K562 (cell line): ENCODE measurements at regions not wholly inside any gene's neighbourhood (a gene's known extent, or its start where the extent isn't known, plus 50 kb on each side); places are given as distances from the start of the nearest gene placed in this dataset.

Experiments used
- ATAC-seq: fragments of 200-7000 bp; cut with Tn5 transposase; 3 replicates; pipeline ENCODE4 v1.9.1; 2020; ENCODE audit warnings: moderate library complexity
- BruUV-seq: library from RNA; stranded (reverse); fragments of 400-500 nt; replicated peaks from 2 replicates; lab custom pipeline; 2021; lab: Mats Ljungman, UMichigan
- CTCF ChIA-PET: fragments of 300-600 bp; formaldehyde crosslinking; extraction: SDS; loops from one replicate; lab custom pipeline; 2021; ENCODE audit warnings: low intra/inter-chr PET ratio; lab: Yijun Ruan, JAX
- POLR2A ChIA-PET: fragments of 300-600, 350-650 bp; sonication (Branson Sonifier 250); formaldehyde crosslinking; extraction: SDS; loops from one replicate; lab custom pipeline; 2021; ENCODE audit warnings: antibody characterized with exemption, inconsistent platforms; lab: Yijun Ruan, JAX
- DNase-seq, 4 experiments: peaks; one replicate each; pipeline versions ENCODE4 v3.0.0 to v3.0.0-alpha.2; 2011 to 2018; ENCODE audit warnings: low spot score in 3 of 4, mixed read lengths in 3 of 4; ENCODE audit errors: extremely low read depth in 1 of 4
- FAIRE-seq: peaks from 2 replicates; lab custom pipeline; 2011; peaks lifted over from hg19 to GRCh38; lab: Jason Lieb, UNC
- H2AFZ ChIP-seq: 2 replicates; pipeline ENCODE4 v1.6.0; 2011; ENCODE audit warnings: low read depth, low read length, control low read depth, inconsistent platforms
- H3K27ac ChIP-seq: fragments of 200-600 bp; 3 replicates; pipeline ENCODE4 v1.8.0; 2011; ENCODE audit warnings: low read depth, mild to moderate bottlenecking, control low read depth, inconsistent platforms, low read length, moderate library complexity, mixed read lengths; ENCODE audit errors: extremely low read depth
- H3K27me3 ChIP-seq, 2 experiments: fragments of 300-600 bp in 1 of 2; 2 replicates in 1 of 2; 3 replicates in 1 of 2; pipeline versions ENCODE4 v1.6.0 to v1.8.0; 2011; ENCODE audit warnings: inconsistent platforms in 2 of 2, low read length in 2 of 2, mild to moderate bottlenecking in 1 of 2, mixed read lengths in 1 of 2, moderate library complexity in 1 of 2; ENCODE audit not compliant: control insufficient read depth in 2 of 2, insufficient read depth in 2 of 2
- H3K36me3 ChIP-seq: fragments of 300-600 bp; 3 replicates; pipeline ENCODE4 v1.8.0; 2011; ENCODE audit warnings: mild to moderate bottlenecking, low read length, inconsistent platforms; ENCODE audit not compliant: control insufficient read depth, insufficient read depth
- H3K4me1 ChIP-seq, 2 experiments: fragments of 200-600 bp in 1 of 2; replicated peaks in 1 of 2; 2 replicates in 1 of 2; 3 replicates in 1 of 2; pipeline versions ENCODE4 v1.5.1 to v1.8.0; 2011; ENCODE audit warnings: inconsistent platforms in 2 of 2, low read length in 2 of 2, mild to moderate bottlenecking in 1 of 2, mixed read lengths in 1 of 2, moderate library complexity in 1 of 2; ENCODE audit not compliant: control insufficient read depth in 2 of 2, insufficient read depth in 2 of 2
- H3K4me2 ChIP-seq: 2 replicates; pipeline ENCODE4 v1.6.1; 2011; ENCODE audit warnings: low read length, control low read depth, inconsistent platforms, mixed read lengths; ENCODE audit not compliant: insufficient read depth
- H3K4me3 ChIP-seq: fragments of 200-600 bp; sonication (generic), shearing (Covaris generic); 2 replicates; pipeline ENCODE4 v1.5.1; 2016; ENCODE audit warnings: control low read depth, inconsistent platforms
- H3K79me2 ChIP-seq: fragments of 200-600 bp; 3 replicates; pipeline ENCODE4 v1.8.0; 2011; ENCODE audit warnings: low read length, inconsistent platforms; ENCODE audit not compliant: control insufficient read depth, insufficient read depth
- H3K9ac ChIP-seq, 2 experiments: 2 replicates each; pipeline versions ENCODE4 v1.6.0 to v1.6.1; 2011; ENCODE audit warnings: low read depth in 2 of 2, low read length in 2 of 2, control low read depth in 1 of 2, inconsistent platforms in 1 of 2, mild to moderate bottlenecking in 1 of 2, mixed read lengths in 1 of 2; ENCODE audit not compliant: insufficient read depth in 1 of 2
- H3K9me1 ChIP-seq: one replicate; pipeline ENCODE4 v1.6.0; 2011; ENCODE audit warnings: inconsistent platforms, mild to moderate bottlenecking, low read length, moderate library complexity; ENCODE audit not compliant: control insufficient read depth, insufficient read depth
- H3K9me3 ChIP-seq: replicated peaks from 2 replicates; pipeline ENCODE4 v1.5.1; 2011; ENCODE audit warnings: low read depth, low read length, inconsistent platforms; ENCODE audit not compliant: control insufficient read depth, insufficient read depth
- H4K20me1 ChIP-seq: replicated peaks from 2 replicates; pipeline ENCODE4 v1.6.1; 2011; ENCODE audit warnings: low read length, inconsistent platforms, mixed read lengths; ENCODE audit not compliant: control insufficient read depth, insufficient read depth
- BRCA1 ChIP-seq, 2 experiments: fragments of 450-650 bp in 1 of 2; sonication (generic) in 1 of 2; formaldehyde crosslinking in 1 of 2; IDR thresholded peaks; 2 replicates each; pipeline versions ENCODE4 v1.5.0 to v1.6.1; 2017 to 2020; ENCODE audit warnings: mild to moderate bottlenecking in 1 of 2, missing genetic modification reagents in 1 of 2
- CC2D1A ChIP-seq: fragments of 450-650 bp; IDR thresholded peaks from 2 replicates; pipeline ENCODE4 v1.6.1; 2017; ENCODE audit warnings: mild to moderate bottlenecking
- JUND ChIP-seq, 2 experiments: IDR thresholded peaks; 2 replicates in 1 of 2; 3 replicates in 1 of 2; pipeline ENCODE4 v1.6.1; 2011; ENCODE audit warnings: borderline replicate concordance in 2 of 2, low read depth in 2 of 2, low read length in 2 of 2, improper control_type of control experiment in 1 of 2, missing biosample characterization in 1 of 2, missing genetic modification characterization in 1 of 2, missing genetic modification reagents in 1 of 2
- KLF13 ChIP-seq: fragments of 450-650 bp; IDR thresholded peaks from 2 replicates; pipeline ENCODE4 v1.6.1; 2016; ENCODE audit warnings: missing genetic modification characterization, low read depth, mild to moderate bottlenecking, missing compliant biosample characterization, moderate library complexity, borderline replicate concordance
- MED1 ChIP-seq: sonication (generic); formaldehyde crosslinking; IDR thresholded peaks from 2 replicates; pipeline ENCODE4 v1.8.1; 2023; ENCODE audit warnings: missing genetic modification reagents, borderline replicate concordance
- MTA2 ChIP-seq: fragments of 450-650 bp; IDR thresholded peaks from 2 replicates; pipeline ENCODE4 v1.6.1; 2016; ENCODE audit warnings: low read depth
- WGBS: fragments of 100-300 bp; shearing (Covaris generic); methylation state at CpG from one replicate; pipeline ENCODE4 v1.1.6; 2016; ENCODE audit warnings: low coverage, mixed read lengths; ENCODE audit not compliant: insufficient coverage; ENCODE audit errors: missing lambda C conversion rate; 5-methylcytosine and 5-hydroxymethylcytosine counted together
- in situ Hi-C: fragments of 300-500 bp; cut with MboI; formaldehyde crosslinking; loops from 4 replicates; pipeline ENCODE4 v1.15.0; 2018; ENCODE audit warnings: inconsistent platforms, mixed read lengths
- intact Hi-C: fragments of 100-400 bp; cut with micrococcal nuclease; formaldehyde crosslinking; loops from 2 replicates; pipeline ENCODE4 v1.14.2; 2022
- TF ChIP-seq, protein P1 (sequence below): IDR thresholded peaks from 2 replicates; pipeline ENCODE4 v1.6.1; 2011; ENCODE audit warnings: borderline replicate concordance, low read depth, mild to moderate bottlenecking, moderate library complexity, low read length; ENCODE audit not compliant: insufficient read depth, poor library complexity, severe bottlenecking
- TF ChIP-seq, protein P2 (sequence below), 2 experiments: fragments of 450-650 bp; formaldehyde crosslinking in 1 of 2; IDR thresholded peaks; 2 replicates each; pipeline versions ENCODE4 v1.4.0 to v1.6.1; 2014 to 2020; ENCODE audit warnings: mild to moderate bottlenecking in 2 of 2, borderline replicate concordance in 1 of 2, low read depth in 1 of 2

DNA sequence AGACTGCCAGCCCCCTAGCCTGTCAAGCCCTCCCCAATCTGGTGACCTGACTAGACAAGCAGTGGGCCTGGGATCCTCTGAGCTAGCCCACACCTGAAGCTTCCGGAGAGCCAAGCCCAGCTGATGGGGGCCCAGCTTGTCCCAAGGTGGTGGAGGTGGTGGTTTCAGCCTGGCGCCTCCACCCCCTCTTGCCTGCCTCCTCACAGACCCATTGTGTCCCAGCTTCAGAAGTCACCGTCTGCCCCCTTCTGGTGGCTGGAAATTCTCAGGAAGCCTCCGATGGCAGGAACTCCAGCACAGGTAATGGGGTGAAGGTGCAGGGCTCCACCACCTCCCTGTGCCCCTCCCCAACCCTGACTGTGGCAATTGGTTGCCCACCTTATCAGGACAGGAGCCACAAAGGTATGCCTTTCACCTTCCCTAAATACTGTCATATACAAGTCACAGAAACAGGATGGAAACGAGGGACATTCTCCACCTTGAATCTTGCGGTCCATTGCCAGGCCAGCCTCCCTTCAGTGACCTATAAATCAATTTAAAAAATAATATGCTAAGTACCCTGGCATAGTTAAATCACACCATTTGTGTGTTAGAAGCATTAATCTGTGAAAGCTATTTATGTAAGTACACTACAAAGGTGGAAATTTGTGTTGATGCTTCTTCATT lies 66.0 kb upstream of the ZNF423 start:
- no TSS peak for BruUV-seq
- DNase-seq (peak; percentile 57 to 69 (median 63)), FAIRE-seq (peak; percentile 69), ATAC-seq (peak; percentile 87)
- no peak overlapping the region for H2AFZ ChIP-seq
- H3K36me3 ChIP-seq = no peaks in the 10 kb centered on the region
- no peaks in the 10 kb centered on the region for H3K9me3 ChIP-seq
- intact Hi-C loops (loop anchor here (2.0 to 5.0 kb wide), 2 partner anchors 65 to 515 kb away; partner anchors contain the start of gene ZNF423), in situ Hi-C loops (no loop called here)
- CTCF ChIA-PET = interaction anchor here (0.9 to 1.4 kb wide), 3 partner anchors 365 to 514 kb away, joined by 4 to 6 read pairs (median 5); no protein-coding TSS in a partner anchor
- POLR2A ChIA-PET = interaction anchor here (0.6 kb wide), 1 partner anchor 64 kb away, joined by 4 read pairs; no protein-coding TSS in a partner anchor
- H3K4me3 ChIP-seq = no peak overlapping the region
- 0 out of 4 replicates have a peak overlapping the region, but pooled peaks of 1 of the 2 experiments have one; percentile 35 for H3K9ac ChIP-seq
- 0 out of 2 replicates have a peak, but pooled peaks cover 4% of the 10 kb centered on the region for H4K20me1 ChIP-seq
- no peak overlapping the region for H3K4me2 ChIP-seq
- peaks cover 2 to 26% of the 10 kb centered on the region in 2 experiments; a peak in 3 of 5 replicates for H3K27me3 ChIP-seq
- no peaks in the 10 kb centered on the region for H3K79me2 ChIP-seq
- no peak overlapping the region for H3K27ac ChIP-seq
- no peaks in the 10 kb centered on the region; a peak in 1 of 5 replicates for H3K4me1 ChIP-seq
- H3K9me1 ChIP-seq = no peaks in the 10 kb centered on the region
- 7% methylated on average over 6 of the region's 6 CpGs for WGBS
- TF ChIP-seq JUND (IDR thresholded peaks at IDR 0.05; ENCODE audit: borderline replicate concordance, low read depth, low read length) (0 out of 2 replicates have a peak, but pooled peaks have one; percentile 15), JUND (tag; IDR thresholded peaks at IDR 0.05; ENCODE audit: borderline replicate concordance, low read depth, low read length) (no peak), MTA2 (no peak), BRCA1 (IDR thresholded peaks at IDR 0.05) (no peak), BRCA1 (CRISPR knock-in tag; IDR thresholded peaks at IDR 0.05) (no peak), MED1 (no peak), CC2D1A (no peak), KLF13 (tag) (no peak)
- TF ChIP-seq, protein P1, sequence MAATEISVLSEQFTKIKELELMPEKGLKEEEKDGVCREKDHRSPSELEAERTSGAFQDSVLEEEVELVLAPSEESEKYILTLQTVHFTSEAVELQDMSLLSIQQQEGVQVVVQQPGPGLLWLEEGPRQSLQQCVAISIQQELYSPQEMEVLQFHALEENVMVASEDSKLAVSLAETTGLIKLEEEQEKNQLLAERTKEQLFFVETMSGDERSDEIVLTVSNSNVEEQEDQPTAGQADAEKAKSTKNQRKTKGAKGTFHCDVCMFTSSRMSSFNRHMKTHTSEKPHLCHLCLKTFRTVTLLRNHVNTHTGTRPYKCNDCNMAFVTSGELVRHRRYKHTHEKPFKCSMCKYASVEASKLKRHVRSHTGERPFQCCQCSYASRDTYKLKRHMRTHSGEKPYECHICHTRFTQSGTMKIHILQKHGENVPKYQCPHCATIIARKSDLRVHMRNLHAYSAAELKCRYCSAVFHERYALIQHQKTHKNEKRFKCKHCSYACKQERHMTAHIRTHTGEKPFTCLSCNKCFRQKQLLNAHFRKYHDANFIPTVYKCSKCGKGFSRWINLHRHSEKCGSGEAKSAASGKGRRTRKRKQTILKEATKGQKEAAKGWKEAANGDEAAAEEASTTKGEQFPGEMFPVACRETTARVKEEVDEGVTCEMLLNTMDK = peak; percentile 14
- TF ChIP-seq, protein P2, sequence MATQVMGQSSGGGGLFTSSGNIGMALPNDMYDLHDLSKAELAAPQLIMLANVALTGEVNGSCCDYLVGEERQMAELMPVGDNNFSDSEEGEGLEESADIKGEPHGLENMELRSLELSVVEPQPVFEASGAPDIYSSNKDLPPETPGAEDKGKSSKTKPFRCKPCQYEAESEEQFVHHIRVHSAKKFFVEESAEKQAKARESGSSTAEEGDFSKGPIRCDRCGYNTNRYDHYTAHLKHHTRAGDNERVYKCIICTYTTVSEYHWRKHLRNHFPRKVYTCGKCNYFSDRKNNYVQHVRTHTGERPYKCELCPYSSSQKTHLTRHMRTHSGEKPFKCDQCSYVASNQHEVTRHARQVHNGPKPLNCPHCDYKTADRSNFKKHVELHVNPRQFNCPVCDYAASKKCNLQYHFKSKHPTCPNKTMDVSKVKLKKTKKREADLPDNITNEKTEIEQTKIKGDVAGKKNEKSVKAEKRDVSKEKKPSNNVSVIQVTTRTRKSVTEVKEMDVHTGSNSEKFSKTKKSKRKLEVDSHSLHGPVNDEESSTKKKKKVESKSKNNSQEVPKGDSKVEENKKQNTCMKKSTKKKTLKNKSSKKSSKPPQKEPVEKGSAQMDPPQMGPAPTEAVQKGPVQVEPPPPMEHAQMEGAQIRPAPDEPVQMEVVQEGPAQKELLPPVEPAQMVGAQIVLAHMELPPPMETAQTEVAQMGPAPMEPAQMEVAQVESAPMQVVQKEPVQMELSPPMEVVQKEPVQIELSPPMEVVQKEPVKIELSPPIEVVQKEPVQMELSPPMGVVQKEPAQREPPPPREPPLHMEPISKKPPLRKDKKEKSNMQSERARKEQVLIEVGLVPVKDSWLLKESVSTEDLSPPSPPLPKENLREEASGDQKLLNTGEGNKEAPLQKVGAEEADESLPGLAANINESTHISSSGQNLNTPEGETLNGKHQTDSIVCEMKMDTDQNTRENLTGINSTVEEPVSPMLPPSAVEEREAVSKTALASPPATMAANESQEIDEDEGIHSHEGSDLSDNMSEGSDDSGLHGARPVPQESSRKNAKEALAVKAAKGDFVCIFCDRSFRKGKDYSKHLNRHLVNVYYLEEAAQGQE (IDR thresholded peaks at IDR 0.05; ENCODE audit: borderline replicate concordance) = peak; percentile 70
- TF ChIP-seq, protein P2 (CRISPR knock-in tag; IDR thresholded peaks at IDR 0.05; ENCODE audit: low read depth) = no peak
